ENCODE measurements at regions not wholly inside any gene's neighbourhood (a gene's known extent, or its start where the extent isn't known, plus 50 kb on each side); places are given as distances from the start of the nearest gene placed in this dataset.
"Not testable (repeated sequence)": the region's sequence is repeated elsewhere in the genome, so short reads cannot be mapped to it uniquely, and the experiment has no call there.

- DNase-seq (ENCODE audit: low spot score): no peak
Observed at GRCh38 chr11:105432241-105432995, 177.5 kb upstream of the GRIA4 start.

GRCh38 chr11:105429096-105429910 is 180.6 kb upstream of the GRIA4 start:
- DNase-seq (ENCODE audit: low spot score): no peak

- no peak for DNase-seq (ENCODE audit: low spot score)
Observed at GRCh38 chr11:105407101-105407500, 202.8 kb upstream of the GRIA4 start.

GRCh38 chr11:105401269-105401809 is 208.5 kb upstream of the GRIA4 start:
- DNase-seq (ENCODE audit: low spot score): no peak

GRCh38 chr11:105399511-105399910 is 210.4 kb upstream of the GRIA4 start:
- DNase-seq (ENCODE audit: low spot score): no peak

- DNase-seq (ENCODE audit: low spot score): no peak
Observed at GRCh38 chr11:105398636-105399035, 211.2 kb upstream of the GRIA4 start.

- no peak for DNase-seq (ENCODE audit: low spot score)
Observed at GRCh38 chr11:105393326-105393725, 216.5 kb upstream of the GRIA4 start.

- no peak for DNase-seq (ENCODE audit: low spot score)
Observed at GRCh38 chr11:105392556-105392955, 217.3 kb upstream of the GRIA4 start.

- no peak for DNase-seq (ENCODE audit: low spot score)
Observed at GRCh38 chr11:105389952-105390351, 219.9 kb upstream of the GRIA4 start.

GRCh38 chr11:105388006-105388405 is 221.9 kb upstream of the GRIA4 start:
- no peak for DNase-seq (ENCODE audit: low spot score)

- no peak for DNase-seq (ENCODE audit: low spot score)
Observed at GRCh38 chr11:105381941-105382340, 227.9 kb upstream of the GRIA4 start.

- DNase-seq (ENCODE audit: low spot score): no peak
Observed at GRCh38 chr11:105377870-105378269, 232.0 kb upstream of the GRIA4 start.

GRCh38 chr11:105372206-105372605 is 232.6 kb upstream of the CARD18 start:
- no peak for DNase-seq (ENCODE audit: low spot score)

GRCh38 chr11:105371311-105371710 is 231.7 kb upstream of the CARD18 start:
- DNase-seq (ENCODE audit: low spot score): no peak

GRCh38 chr11:105368711-105369110 is 229.1 kb upstream of the CARD18 start:
- no peak for DNase-seq (ENCODE audit: low spot score)

- no peak for DNase-seq (ENCODE audit: low spot score)
Observed at GRCh38 chr11:105367129-105367528, 227.6 kb upstream of the CARD18 start.

- no peak for DNase-seq (ENCODE audit: low spot score)
Observed at GRCh38 chr11:105361651-105362050, 222.1 kb upstream of the CARD18 start.

GRCh38 chr11:105357764-105358163 is 218.2 kb upstream of the CARD18 start:
- no peak for DNase-seq (ENCODE audit: low spot score)

GRCh38 chr11:105357146-105357545 is 217.6 kb upstream of the CARD18 start:
- no peak for DNase-seq (ENCODE audit: low spot score)

- not testable (repeated sequence) for DNase-seq (ENCODE audit: low spot score)
Observed at GRCh38 chr11:105349867-105350266, 210.3 kb upstream of the CARD18 start.

- no peak for DNase-seq (ENCODE audit: low spot score)
Observed at GRCh38 chr11:105344938-105345337, 205.4 kb upstream of the CARD18 start.

GRCh38 chr11:105334025-105334714 is 194.6 kb upstream of the CARD18 start:
- no peak for DNase-seq (ENCODE audit: low spot score)
